ENCODE measurements at regions not wholly inside any gene's neighbourhood (a gene's known extent, or its start where the extent isn't known, plus 50 kb on each side); places are given as distances from the start of the nearest gene placed in this dataset.

DNA sequence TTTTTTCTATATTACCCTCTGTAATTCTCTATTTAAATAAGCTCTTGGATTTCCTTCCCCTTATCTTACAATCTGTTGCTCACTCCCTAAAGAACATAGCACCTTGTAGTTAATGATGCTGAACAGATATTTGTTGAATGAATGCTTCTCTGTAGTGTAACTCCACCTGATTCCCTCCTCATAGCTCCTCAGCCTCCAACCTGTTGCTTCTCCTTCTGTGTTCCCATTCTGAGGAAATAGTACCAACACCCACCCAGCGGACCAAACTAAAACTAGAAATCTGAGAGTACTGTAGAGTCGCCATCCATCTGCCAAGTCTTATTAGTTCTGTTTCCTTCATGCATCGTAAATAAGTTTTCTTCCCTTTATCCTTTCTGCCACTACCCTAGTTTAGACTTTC is 55.5 kb upstream of the GNB4 start:
- no peak for DNase-seq (ENCODE audit: low spot score)
- ATAC-seq: no peak

More for the DNA sequence above, 55.5 kb upstream of the GNB4 start:
- H3K36me3 Mint-ChIP-seq: no peaks in the 10 kb centered on the region
- H3K27me3 Mint-ChIP-seq (ENCODE audit: low read depth): peaks cover 4% of the 10 kb centered on the region; the same call in 1 of the 2 replicates
- TF ChIP-seq TCF7 (CRISPR knock-in tag; IDR thresholded peaks at IDR 0.05; ENCODE audit: low read depth): no peak
- TF ChIP-seq, protein P1, sequence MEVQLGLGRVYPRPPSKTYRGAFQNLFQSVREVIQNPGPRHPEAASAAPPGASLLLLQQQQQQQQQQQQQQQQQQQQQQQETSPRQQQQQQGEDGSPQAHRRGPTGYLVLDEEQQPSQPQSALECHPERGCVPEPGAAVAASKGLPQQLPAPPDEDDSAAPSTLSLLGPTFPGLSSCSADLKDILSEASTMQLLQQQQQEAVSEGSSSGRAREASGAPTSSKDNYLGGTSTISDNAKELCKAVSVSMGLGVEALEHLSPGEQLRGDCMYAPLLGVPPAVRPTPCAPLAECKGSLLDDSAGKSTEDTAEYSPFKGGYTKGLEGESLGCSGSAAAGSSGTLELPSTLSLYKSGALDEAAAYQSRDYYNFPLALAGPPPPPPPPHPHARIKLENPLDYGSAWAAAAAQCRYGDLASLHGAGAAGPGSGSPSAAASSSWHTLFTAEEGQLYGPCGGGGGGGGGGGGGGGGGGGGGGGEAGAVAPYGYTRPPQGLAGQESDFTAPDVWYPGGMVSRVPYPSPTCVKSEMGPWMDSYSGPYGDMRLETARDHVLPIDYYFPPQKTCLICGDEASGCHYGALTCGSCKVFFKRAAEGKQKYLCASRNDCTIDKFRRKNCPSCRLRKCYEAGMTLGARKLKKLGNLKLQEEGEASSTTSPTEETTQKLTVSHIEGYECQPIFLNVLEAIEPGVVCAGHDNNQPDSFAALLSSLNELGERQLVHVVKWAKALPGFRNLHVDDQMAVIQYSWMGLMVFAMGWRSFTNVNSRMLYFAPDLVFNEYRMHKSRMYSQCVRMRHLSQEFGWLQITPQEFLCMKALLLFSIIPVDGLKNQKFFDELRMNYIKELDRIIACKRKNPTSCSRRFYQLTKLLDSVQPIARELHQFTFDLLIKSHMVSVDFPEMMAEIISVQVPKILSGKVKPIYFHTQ (CRISPR knock-in tag; IDR thresholded peaks at IDR 0.05): no peak
- TF ChIP-seq, protein P2, sequence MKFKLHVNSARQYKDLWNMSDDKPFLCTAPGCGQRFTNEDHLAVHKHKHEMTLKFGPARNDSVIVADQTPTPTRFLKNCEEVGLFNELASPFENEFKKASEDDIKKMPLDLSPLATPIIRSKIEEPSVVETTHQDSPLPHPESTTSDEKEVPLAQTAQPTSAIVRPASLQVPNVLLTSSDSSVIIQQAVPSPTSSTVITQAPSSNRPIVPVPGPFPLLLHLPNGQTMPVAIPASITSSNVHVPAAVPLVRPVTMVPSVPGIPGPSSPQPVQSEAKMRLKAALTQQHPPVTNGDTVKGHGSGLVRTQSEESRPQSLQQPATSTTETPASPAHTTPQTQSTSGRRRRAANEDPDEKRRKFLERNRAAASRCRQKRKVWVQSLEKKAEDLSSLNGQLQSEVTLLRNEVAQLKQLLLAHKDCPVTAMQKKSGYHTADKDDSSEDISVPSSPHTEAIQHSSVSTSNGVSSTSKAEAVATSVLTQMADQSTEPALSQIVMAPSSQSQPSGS (CRISPR knock-in tag; IDR thresholded peaks at IDR 0.05; ENCODE audit: borderline replicate concordance, low read depth): no peak
- TF ChIP-seq GRHL2 (CRISPR knock-in tag; IDR thresholded peaks at IDR 0.05; ENCODE audit: insufficient replicate concordance, severe bottlenecking): no peak
- no peak for TF ChIP-seq ESRRA (CRISPR knock-in tag; IDR thresholded peaks at IDR 0.05; ENCODE audit: borderline replicate concordance)
- no peak for TF ChIP-seq ZNF121 (CRISPR knock-in tag; IDR thresholded peaks at IDR 0.05)
- TF ChIP-seq ZNF416 (CRISPR knock-in tag; IDR thresholded peaks at IDR 0.05): no peak
- TF ChIP-seq CREM (CRISPR knock-in tag; IDR thresholded peaks at IDR 0.05): no peak
- TF ChIP-seq, protein P3, sequence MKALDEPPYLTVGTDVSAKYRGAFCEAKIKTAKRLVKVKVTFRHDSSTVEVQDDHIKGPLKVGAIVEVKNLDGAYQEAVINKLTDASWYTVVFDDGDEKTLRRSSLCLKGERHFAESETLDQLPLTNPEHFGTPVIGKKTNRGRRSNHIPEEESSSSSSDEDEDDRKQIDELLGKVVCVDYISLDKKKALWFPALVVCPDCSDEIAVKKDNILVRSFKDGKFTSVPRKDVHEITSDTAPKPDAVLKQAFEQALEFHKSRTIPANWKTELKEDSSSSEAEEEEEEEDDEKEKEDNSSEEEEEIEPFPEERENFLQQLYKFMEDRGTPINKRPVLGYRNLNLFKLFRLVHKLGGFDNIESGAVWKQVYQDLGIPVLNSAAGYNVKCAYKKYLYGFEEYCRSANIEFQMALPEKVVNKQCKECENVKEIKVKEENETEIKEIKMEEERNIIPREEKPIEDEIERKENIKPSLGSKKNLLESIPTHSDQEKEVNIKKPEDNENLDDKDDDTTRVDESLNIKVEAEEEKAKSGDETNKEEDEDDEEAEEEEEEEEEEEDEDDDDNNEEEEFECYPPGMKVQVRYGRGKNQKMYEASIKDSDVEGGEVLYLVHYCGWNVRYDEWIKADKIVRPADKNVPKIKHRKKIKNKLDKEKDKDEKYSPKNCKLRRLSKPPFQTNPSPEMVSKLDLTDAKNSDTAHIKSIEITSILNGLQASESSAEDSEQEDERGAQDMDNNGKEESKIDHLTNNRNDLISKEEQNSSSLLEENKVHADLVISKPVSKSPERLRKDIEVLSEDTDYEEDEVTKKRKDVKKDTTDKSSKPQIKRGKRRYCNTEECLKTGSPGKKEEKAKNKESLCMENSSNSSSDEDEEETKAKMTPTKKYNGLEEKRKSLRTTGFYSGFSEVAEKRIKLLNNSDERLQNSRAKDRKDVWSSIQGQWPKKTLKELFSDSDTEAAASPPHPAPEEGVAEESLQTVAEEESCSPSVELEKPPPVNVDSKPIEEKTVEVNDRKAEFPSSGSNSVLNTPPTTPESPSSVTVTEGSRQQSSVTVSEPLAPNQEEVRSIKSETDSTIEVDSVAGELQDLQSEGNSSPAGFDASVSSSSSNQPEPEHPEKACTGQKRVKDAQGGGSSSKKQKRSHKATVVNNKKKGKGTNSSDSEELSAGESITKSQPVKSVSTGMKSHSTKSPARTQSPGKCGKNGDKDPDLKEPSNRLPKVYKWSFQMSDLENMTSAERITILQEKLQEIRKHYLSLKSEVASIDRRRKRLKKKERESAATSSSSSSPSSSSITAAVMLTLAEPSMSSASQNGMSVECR (CRISPR knock-in tag; IDR thresholded peaks at IDR 0.05; ENCODE audit: borderline replicate concordance): no peak
- TF ChIP-seq SMAD3 (CRISPR knock-in tag; IDR thresholded peaks at IDR 0.05; ENCODE audit: borderline replicate concordance): no peak
- TF ChIP-seq ZNF396 (CRISPR knock-in tag; IDR thresholded peaks at IDR 0.05; ENCODE audit: borderline replicate concordance): no peak
- TF ChIP-seq, protein P4, sequence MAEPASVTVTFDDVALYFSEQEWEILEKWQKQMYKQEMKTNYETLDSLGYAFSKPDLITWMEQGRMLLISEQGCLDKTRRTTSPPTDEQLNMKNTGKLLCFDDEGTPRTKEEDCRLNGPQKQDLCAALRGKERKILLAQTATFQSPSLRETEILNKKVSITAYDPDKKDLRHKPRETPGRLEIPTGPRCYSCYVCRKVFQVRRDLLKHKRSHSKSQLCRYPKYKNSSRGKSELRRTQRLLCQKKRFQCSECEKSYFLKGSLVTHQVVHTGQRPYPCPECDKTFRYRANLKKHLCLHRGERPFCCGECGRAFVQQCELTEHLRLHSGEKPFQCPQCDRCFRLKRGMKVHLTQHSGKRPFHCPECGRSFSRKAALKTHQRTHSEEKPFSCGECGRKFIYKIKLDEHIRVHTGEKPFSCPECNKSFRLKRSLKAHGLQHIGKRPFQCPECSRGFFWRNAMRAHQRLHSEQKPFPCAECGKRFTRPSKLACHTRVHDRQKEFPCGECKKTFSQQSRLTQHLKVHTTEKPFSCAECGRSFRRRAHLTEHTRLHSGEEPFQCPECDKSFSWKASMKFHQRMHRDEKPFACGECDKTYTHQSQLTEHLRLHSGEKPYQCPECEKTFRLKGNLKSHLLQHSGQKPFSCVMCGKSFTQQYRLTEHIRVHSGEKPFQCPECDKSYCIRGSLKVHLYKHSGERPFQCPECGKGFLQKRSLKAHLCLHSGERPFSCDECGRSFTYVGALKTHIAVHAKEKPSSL (CRISPR knock-in tag; conservative IDR thresholded peaks at IDR 0.05): no peak
- TF ChIP-seq, protein P5, sequence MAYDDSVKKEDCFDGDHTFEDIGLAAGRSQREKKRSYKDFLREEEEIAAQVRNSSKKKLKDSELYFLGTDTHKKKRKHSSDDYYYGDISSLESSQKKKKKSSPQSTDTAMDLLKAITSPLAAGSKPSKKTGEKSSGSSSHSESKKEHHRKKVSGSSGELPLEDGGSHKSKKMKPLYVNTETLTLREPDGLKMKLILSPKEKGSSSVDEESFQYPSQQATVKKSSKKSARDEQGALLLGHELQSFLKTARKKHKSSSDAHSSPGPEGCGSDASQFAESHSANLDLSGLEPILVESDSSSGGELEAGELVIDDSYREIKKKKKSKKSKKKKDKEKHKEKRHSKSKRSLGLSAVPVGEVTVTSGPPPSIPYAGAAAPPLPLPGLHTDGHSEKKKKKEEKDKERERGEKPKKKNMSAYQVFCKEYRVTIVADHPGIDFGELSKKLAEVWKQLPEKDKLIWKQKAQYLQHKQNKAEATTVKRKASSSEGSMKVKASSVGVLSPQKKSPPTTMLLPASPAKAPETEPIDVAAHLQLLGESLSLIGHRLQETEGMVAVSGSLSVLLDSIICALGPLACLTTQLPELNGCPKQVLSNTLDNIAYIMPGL (CRISPR knock-in tag; IDR thresholded peaks at IDR 0.05): no peak
- TF ChIP-seq, protein P6, sequence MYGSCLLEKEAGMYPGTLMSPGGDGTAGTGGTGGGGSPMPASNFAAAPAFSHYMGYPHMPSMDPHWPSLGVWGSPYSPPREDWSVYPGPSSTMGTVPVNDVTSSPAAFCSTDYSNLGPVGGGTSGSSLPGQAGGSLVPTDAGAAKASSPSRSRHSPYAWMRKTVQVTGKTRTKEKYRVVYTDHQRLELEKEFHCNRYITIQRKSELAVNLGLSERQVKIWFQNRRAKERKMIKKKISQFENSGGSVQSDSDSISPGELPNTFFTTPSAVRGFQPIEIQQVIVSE (CRISPR knock-in tag; IDR thresholded peaks at IDR 0.05; ENCODE audit: borderline replicate concordance): no peak
- TF ChIP-seq SOX15 (CRISPR knock-in tag; IDR thresholded peaks at IDR 0.05): no peak
- TF ChIP-seq NFATC4 (CRISPR knock-in tag; IDR thresholded peaks at IDR 0.05): no peak
- H3K4me3 Mint-ChIP-seq: no peak overlapping the region
- CTCF ChIA-PET: interaction anchor here (0.6 kb wide), 1 partner anchor 137 kb away, joined by 3 read pairs; no protein-coding TSS in a partner anchor
- H3K9me3 Mint-ChIP-seq: no peaks in the 10 kb centered on the region
- no peaks in the 10 kb centered on the region for H3K4me1 Mint-ChIP-seq
- POLR2A ChIA-PET: no interaction called here
- no peak overlapping the region for H3K27ac Mint-ChIP-seq

Data from WTC11 (cell line).